Mesenchymal stem cell (in vitro differentiated cells and primary cell): ENCODE measurements at regions not wholly inside any gene's neighbourhood (a gene's known extent, or its start where the extent isn't known, plus 50 kb on each side); places are given as distances from the start of the nearest gene placed in this dataset.

ENCODE experiments used
- DNase-seq: peaks from one replicate; pipeline ENCODE4 v3.0.0-alpha.2; 2013
- H2AFZ ChIP-seq: one replicate; pipeline ENCODE4 v1.6.1; 2013; ENCODE audit warnings: low read depth, mild to moderate bottlenecking, control low read depth, inconsistent platforms, low read length, moderate library complexity
- H2AK5ac ChIP-seq: 2 replicates; pipeline ENCODE4 v1.6.1; 2013; ENCODE audit warnings: low read length, moderate library complexity, mild to moderate bottlenecking, inconsistent platforms; ENCODE audit not compliant: severe bottlenecking
- H2BK120ac ChIP-seq: one replicate; pipeline ENCODE4 v1.6.1; 2013; ENCODE audit warnings: low read depth, mild to moderate bottlenecking, inconsistent platforms, low read length, moderate library complexity
- H2BK12ac ChIP-seq, 2 experiments: one replicate each; pipeline ENCODE4 v1.6.1; 2013; ENCODE audit warnings: inconsistent platforms in 2 of 2, low read length in 2 of 2, mild to moderate bottlenecking in 2 of 2, moderate library complexity in 2 of 2, control low read depth in 1 of 2
- H2BK15ac ChIP-seq: one replicate; pipeline ENCODE4 v1.6.1; 2013; ENCODE audit warnings: mild to moderate bottlenecking, low read depth, inconsistent platforms; ENCODE audit not compliant: poor library complexity, severe bottlenecking
- H2BK5ac ChIP-seq: 2 replicates; pipeline ENCODE4 v1.6.1; 2013; ENCODE audit warnings: low read depth, mild to moderate bottlenecking, low read length, control low read depth, inconsistent platforms; ENCODE audit not compliant: poor library complexity, severe bottlenecking
- H3K14ac ChIP-seq, 2 experiments: one replicate each; pipeline ENCODE4 v1.6.1; 2013; ENCODE audit warnings: inconsistent platforms in 2 of 2, low read length in 2 of 2, control low read depth in 1 of 2, mild to moderate bottlenecking in 1 of 2, moderate library complexity in 1 of 2
- H3K18ac ChIP-seq, 2 experiments: one replicate each; pipeline ENCODE4 v1.6.1; 2013; ENCODE audit warnings: inconsistent platforms in 2 of 2, low read length in 2 of 2, control low read depth in 1 of 2, low read depth in 1 of 2, mild to moderate bottlenecking in 1 of 2
- H3K23ac ChIP-seq, 2 experiments: one replicate each; pipeline ENCODE4 v1.6.1; 2013; ENCODE audit warnings: inconsistent platforms in 2 of 2, low read length in 2 of 2, mild to moderate bottlenecking in 2 of 2, moderate library complexity in 2 of 2, control low read depth in 1 of 2
- H3K27ac ChIP-seq: 2 replicates; pipeline ENCODE4 v1.5.1; 2013; ENCODE audit warnings: mild to moderate bottlenecking, moderate library complexity, low read length, control low read depth, inconsistent platforms; ENCODE audit not compliant: poor library complexity, severe bottlenecking
- H3K27me3 ChIP-seq, 2 experiments: 2 replicates each; pipeline versions ENCODE4 v1.6.1 to v1.7.0; 2013; ENCODE audit warnings: low read length in 2 of 2, mild to moderate bottlenecking in 2 of 2, moderate library complexity in 2 of 2, control low read depth in 1 of 2, inconsistent platforms in 1 of 2; ENCODE audit not compliant: control insufficient read depth in 1 of 2, insufficient read depth in 1 of 2
- H3K36me3 ChIP-seq, 2 experiments: 2 replicates each; pipeline versions ENCODE4 v1.6.1 to v1.7.0; 2013; ENCODE audit warnings: low read length in 2 of 2, control low read depth in 1 of 2, inconsistent platforms in 1 of 2, low read depth in 1 of 2, mild to moderate bottlenecking in 1 of 2; ENCODE audit not compliant: insufficient read depth in 2 of 2, control insufficient read depth in 1 of 2
- H3K4ac ChIP-seq, 2 experiments: one replicate each; pipeline ENCODE4 v1.6.1; 2013; ENCODE audit warnings: inconsistent platforms in 2 of 2, low read length in 2 of 2, mild to moderate bottlenecking in 2 of 2, moderate library complexity in 2 of 2, control low read depth in 1 of 2, low read depth in 1 of 2
- H3K4me1 ChIP-seq: 2 replicates; pipeline ENCODE4 v1.6.1; 2013; ENCODE audit warnings: low read depth, low read length, control low read depth; ENCODE audit not compliant: control insufficient read depth, insufficient read depth
- H3K4me2 ChIP-seq: 2 replicates; pipeline ENCODE4 v1.6.1; 2013; ENCODE audit warnings: low read length, mild to moderate bottlenecking, inconsistent platforms; ENCODE audit not compliant: poor library complexity, severe bottlenecking
- H3K4me3 ChIP-seq, 2 experiments: 2 replicates each; pipeline versions ENCODE4 v1.5.1 to v1.7.0; 2013; ENCODE audit warnings: low read length in 2 of 2, mild to moderate bottlenecking in 2 of 2, control low read depth in 1 of 2, low read depth in 1 of 2; ENCODE audit not compliant: insufficient read depth in 1 of 2
- H3K79me1 ChIP-seq: replicated peaks from 2 replicates; pipeline ENCODE4 v1.6.1; 2013; ENCODE audit warnings: mild to moderate bottlenecking, control low read depth, low read length, inconsistent platforms; ENCODE audit not compliant: poor library complexity, severe bottlenecking
- H3K9ac ChIP-seq: 2 replicates; pipeline ENCODE4 v1.7.0; 2013; ENCODE audit warnings: mild to moderate bottlenecking, low read length, moderate library complexity
- H3K9me3 ChIP-seq: 2 replicates; pipeline ENCODE4 v1.7.0; 2013; ENCODE audit warnings: mild to moderate bottlenecking, low read length; ENCODE audit not compliant: control insufficient read depth
- H4K8ac ChIP-seq: one replicate; pipeline ENCODE4 v1.6.1; 2013; ENCODE audit warnings: inconsistent platforms, mild to moderate bottlenecking, low read length, moderate library complexity
- H4K91ac ChIP-seq: one replicate; pipeline ENCODE4 v1.6.1; 2013; ENCODE audit warnings: mild to moderate bottlenecking, low read length, inconsistent platforms
- WGBS: methylation state at CpG from one replicate; pipeline ENCODE4 v1.1.7; 2013; ENCODE audit warnings: mixed read lengths; 5-methylcytosine and 5-hydroxymethylcytosine counted together

- H3K18ac ChIP-seq = peak overlapping the region; percentile 27 to 72
- no peak overlapping the region for H2BK15ac ChIP-seq
- peaks cover 5% of the 10 kb centered on the region for H3K4me1 ChIP-seq
- peak overlapping the region; percentile 59 for H3K9ac ChIP-seq
- WGBS = 93% methylated on average over 3 of the region's 3 CpGs
- no peak overlapping the region for H3K4me2 ChIP-seq
- no peak overlapping the region for H3K23ac ChIP-seq
- peak overlapping the region in 1 of 2 experiments; percentile 49 for H2BK12ac ChIP-seq
- no peaks in the 10 kb centered on the region for H3K79me1 ChIP-seq
- no peaks in the 10 kb centered on the region for H3K36me3 ChIP-seq
- H3K14ac ChIP-seq = no peak overlapping the region
- H3K27me3 ChIP-seq = no peaks in the 10 kb centered on the region
- peak overlapping the region; percentile 14 for H2BK5ac ChIP-seq
- no peak overlapping the region for H3K4ac ChIP-seq
- H2AFZ ChIP-seq = no peak overlapping the region
- no peak overlapping the region for H3K27ac ChIP-seq
- H4K91ac ChIP-seq = no peak overlapping the region
- H2AK5ac ChIP-seq = peak overlapping the region; percentile 91
- no peak for DNase-seq
- H2BK120ac ChIP-seq = no peak overlapping the region
- no peak overlapping the region for H4K8ac ChIP-seq
- H3K9me3 ChIP-seq = no peaks in the 10 kb centered on the region
- peak overlapping the region in 1 of 2 experiments; percentile 36 for H3K4me3 ChIP-seq
These were observed 417.0 kb downstream of the ATP23 start for GRCh38 chr12:58358369-58358768.

- Histone ChIP-seq H2BK12ac (peak overlapping the region in 1 of 2 experiments; percentile 95), H2AK5ac (peak overlapping the region; percentile 70), H3K79me1 (no peaks in the 10 kb centered on the region), H3K27ac (no peak overlapping the region), H3K4me3 (peak overlapping the region in 1 of 2 experiments; percentile 36), H2BK5ac (peak overlapping the region; percentile 46), H3K9ac (peak overlapping the region; percentile 59), H2AFZ (no peak overlapping the region), H3K36me3 (no peaks in the 10 kb centered on the region), H4K91ac (no peak overlapping the region), H3K4me2 (no peak overlapping the region), H3K4ac (no peak overlapping the region), H3K27me3 (no peaks in the 10 kb centered on the region), H3K9me3 (no peaks in the 10 kb centered on the region), H3K14ac (no peak overlapping the region), H3K23ac (no peak overlapping the region), H2BK120ac (peak overlapping the region; percentile 55), H3K18ac (peak overlapping the region in 1 of 2 experiments; percentile 35), H2BK15ac (no peak overlapping the region), H3K4me1 (peaks cover 5% of the 10 kb centered on the region), H4K8ac (no peak overlapping the region)
- WGBS = 91% methylated on average over 7 of the region's 8 CpGs
- no peak for DNase-seq
These were observed 417.7 kb downstream of the ATP23 start for GRCh38 chr12:58359084-58359483.

DNA sequence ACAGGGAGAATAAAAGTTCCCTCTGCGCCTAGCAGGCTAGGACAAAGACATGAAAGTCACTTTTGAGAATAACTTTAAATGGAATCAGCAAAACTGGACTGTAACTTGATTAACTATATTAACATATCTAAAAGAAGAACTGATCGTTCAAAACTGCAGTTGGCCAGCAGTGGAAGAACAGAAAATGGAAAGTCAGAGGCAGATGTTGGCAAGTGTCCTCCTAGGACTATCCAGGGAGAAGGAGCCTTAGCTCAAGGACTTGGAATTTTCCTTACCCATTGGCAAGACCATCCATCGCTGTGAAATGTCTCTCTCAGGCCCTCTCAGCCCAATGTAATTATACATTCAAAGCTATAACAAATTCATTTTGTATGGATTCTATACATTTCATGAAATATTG is 419.7 kb downstream of the ATP23 start:
- Histone ChIP-seq H3K18ac (no peak overlapping the region), H3K9me3 (no peaks in the 10 kb centered on the region)
- 100% methylated on average over 1 of the region's 3 CpGs for WGBS

GRCh38 chr12:58363971-58364370 is 422.6 kb downstream of the ATP23 start:
- H2AFZ ChIP-seq = no peak overlapping the region
- H3K79me1 ChIP-seq = no peaks in the 10 kb centered on the region
- H3K27me3 ChIP-seq = no peaks in the 10 kb centered on the region

More for the DNA sequence above, 419.7 kb downstream of the ATP23 start:
- Histone ChIP-seq H2BK12ac (no peak overlapping the region), H2AFZ (no peak overlapping the region), H3K4ac (no peak overlapping the region), H2BK15ac (no peak overlapping the region), H2BK5ac (no peak overlapping the region), H3K4me2 (no peak overlapping the region), H3K79me1 (no peaks in the 10 kb centered on the region), H3K4me1 (peaks cover 9% of the 10 kb centered on the region), H2AK5ac (no peak overlapping the region), H3K27ac (no peak overlapping the region), H4K8ac (no peak overlapping the region), H3K27me3 (no peaks in the 10 kb centered on the region), H3K9ac (no peak overlapping the region), H2BK120ac (no peak overlapping the region), H3K4me3 (no peak overlapping the region), H3K36me3 (no peaks in the 10 kb centered on the region), H3K14ac (no peak overlapping the region), H4K91ac (no peak overlapping the region), H3K23ac (no peak overlapping the region)
- no peak for DNase-seq

More at GRCh38 chr12:58363971-58364370, 422.6 kb downstream of the ATP23 start:
- no peak overlapping the region for H3K14ac ChIP-seq
- H3K27ac ChIP-seq = peak overlapping the region; percentile 98
- H4K8ac ChIP-seq = no peak overlapping the region
- H3K9me3 ChIP-seq = no peaks in the 10 kb centered on the region
- H2BK120ac ChIP-seq = no peak overlapping the region
- H3K36me3 ChIP-seq = no peaks in the 10 kb centered on the region
- H3K9ac ChIP-seq = peak overlapping the region; percentile 66
- no peak overlapping the region for H2BK15ac ChIP-seq
- H2BK12ac ChIP-seq = peak overlapping the region in 1 of 2 experiments; percentile 52
- H3K18ac ChIP-seq = no peak overlapping the region
- no peak overlapping the region for H4K91ac ChIP-seq
- peak overlapping the region in 1 of 2 experiments; percentile 23 for H3K4me3 ChIP-seq
- no peak overlapping the region for H3K4me2 ChIP-seq
- no peak for DNase-seq
- no peak overlapping the region for H3K23ac ChIP-seq
- H2AK5ac ChIP-seq = no peak overlapping the region
- no peak overlapping the region for H3K4ac ChIP-seq
- peaks cover 8% of the 10 kb centered on the region for H3K4me1 ChIP-seq
- peak overlapping the region; percentile 77 for H2BK5ac ChIP-seq
